Colonic mucosa (tissue), 4 donors: ENCODE measurements at regions not wholly inside any gene's neighbourhood (a gene's known extent, or its start where the extent isn't known, plus 50 kb on each side); places are given as distances from the start of the nearest gene placed in this dataset.

Source experiments
- DNase-seq: peaks from one replicate; pipeline ENCODE4 v3.0.0-alpha.2; 2020
- H3K27ac ChIP-seq: fragments of 200-600 bp; one replicate; pipeline ENCODE4 v1.8.0; 2021
- H3K27me3 ChIP-seq: fragments of 200-600 bp; one replicate; pipeline ENCODE4 v1.8.0; 2021
- H3K36me3 ChIP-seq: fragments of 200-600 bp; one replicate; pipeline ENCODE4 v1.8.0; 2021
- H3K4me1 ChIP-seq: fragments of 200-600 bp; one replicate; pipeline ENCODE4 v1.8.0; 2021; ENCODE audit warnings: mild to moderate bottlenecking
- H3K4me3 ChIP-seq: fragments of 200-600 bp; one replicate; pipeline ENCODE4 v1.8.0; 2021
- H3K9ac ChIP-seq, 2 donors: one replicate each; pipeline ENCODE4 v1.7.0; 2013; ENCODE audit warnings: control low read depth in 2 of 2, low read depth in 2 of 2, low read length in 2 of 2
- H3K9me3 ChIP-seq: fragments of 200-600 bp; one replicate; pipeline ENCODE4 v1.8.0; 2021
- CTCF ChIP-seq: fragments of 200-600 bp; IDR thresholded peaks from one replicate; pipeline ENCODE4 v1.8.0; 2022; ENCODE audit warnings: antibody characterized with exemption, mild to moderate bottlenecking
- intact Hi-C: fragments of 100-400 bp; cut with DNase I; formaldehyde crosslinking; loops from one replicate; pipeline ENCODE4 v1.14.1; 2022
- donor health status: healthy.
- donor health status: DM: no; HTN: no; CAD: no.
- donor health status: DM: no; HTN: no; CAD: no.

GRCh38 chr6:25002326-25003091, 66.7 kb upstream of the RIPOR2 start:
- H3K4me3 ChIP-seq, result no peak overlapping the region
- no peaks in the 10 kb centered on the region for H3K36me3 ChIP-seq
- intact Hi-C loops, result no loop called here
- no peaks in the 10 kb centered on the region for H3K27me3 ChIP-seq
- DNase-seq, result no peak
- H3K27ac ChIP-seq, result no peak overlapping the region
- H3K4me1 ChIP-seq, result peaks cover 3% of the 10 kb centered on the region
- no peak for TF ChIP-seq CTCF
- H3K9me3 ChIP-seq, result no peaks in the 10 kb centered on the region
- no peak overlapping the region for H3K9ac ChIP-seq

GRCh38 chr6:25004357-25004756, 68.6 kb upstream of the RIPOR2 start:
- intact Hi-C loops, result no loop called here
- H3K27ac ChIP-seq, result no peak overlapping the region

GRCh38 chr6:25005010-25005409, 69.2 kb upstream of the RIPOR2 start:
- no peaks in the 10 kb centered on the region for H3K9me3 ChIP-seq
- no peaks in the 10 kb centered on the region for H3K36me3 ChIP-seq
- peaks cover 3% of the 10 kb centered on the region for H3K4me1 ChIP-seq
- no peak overlapping the region for H3K9ac ChIP-seq
- H3K27me3 ChIP-seq, result no peaks in the 10 kb centered on the region
- no peak overlapping the region for H3K4me3 ChIP-seq
- no peak overlapping the region for H3K27ac ChIP-seq
- no peak for DNase-seq
- no peak for TF ChIP-seq CTCF
- intact Hi-C loops, result no loop called here

More at GRCh38 chr6:25004357-25004756, 68.6 kb upstream of the RIPOR2 start:
- no peak for TF ChIP-seq CTCF
- Histone ChIP-seq H3K9ac (no peak overlapping the region), H3K36me3 (no peaks in the 10 kb centered on the region), H3K4me1 (peaks cover 3% of the 10 kb centered on the region), H3K27me3 (no peaks in the 10 kb centered on the region), H3K4me3 (no peak overlapping the region), H3K9me3 (no peaks in the 10 kb centered on the region)
- DNase-seq, result no peak

GRCh38 chr6:25006075-25006474, 70.3 kb upstream of the RIPOR2 start:
- Histone ChIP-seq H3K9me3 (no peaks in the 10 kb centered on the region), H3K4me1 (peaks cover 3% of the 10 kb centered on the region), H3K36me3 (no peaks in the 10 kb centered on the region), H3K9ac (no peak overlapping the region), H3K4me3 (no peak overlapping the region), H3K27ac (peak overlapping the region; percentile 38), H3K27me3 (no peaks in the 10 kb centered on the region)
- no peak for DNase-seq
- no peak for TF ChIP-seq CTCF
- intact Hi-C loops, result no loop called here

- peak overlapping the region in 1 of 2 donors; percentile 23 for H3K9ac ChIP-seq
- no peak overlapping the region for H3K4me3 ChIP-seq
- no peaks in the 10 kb centered on the region for H3K27me3 ChIP-seq
- TF ChIP-seq CTCF, result no peak
- intact Hi-C loops, result no loop called here
- no peaks in the 10 kb centered on the region for H3K9me3 ChIP-seq
- H3K27ac ChIP-seq, result peak overlapping the region; percentile 38
- H3K4me1 ChIP-seq, result peaks cover 3% of the 10 kb centered on the region
- DNase-seq, result peak; percentile 32
- no peaks in the 10 kb centered on the region for H3K36me3 ChIP-seq
These were observed 70.8 kb upstream of the RIPOR2 start for GRCh38 chr6:25006565-25007001.
